OCI-LY3 (cell line): ENCODE measurements at regions not wholly inside any gene's neighbourhood (a gene's known extent, or its start where the extent isn't known, plus 50 kb on each side); places are given as distances from the start of the nearest gene placed in this dataset.

Experiments used
- EZH2phosphoT487 ChIP-seq: fragments of 200-600 bp; shearing (Covaris generic); IDR thresholded peaks from 2 replicates; pipeline ENCODE4 v1.6.1; 2018; ENCODE audit warnings: antibody characterized with exemption, mixed run types, low read depth
- TF ChIP-seq, protein P1 (sequence below): fragments of 200-600, 300-600 bp; sonication (generic); IDR thresholded peaks from 2 replicates; pipeline ENCODE4 v1.5.1; 2014; ENCODE audit warnings: antibody characterized with exemption, low read length, low read depth

DNA sequence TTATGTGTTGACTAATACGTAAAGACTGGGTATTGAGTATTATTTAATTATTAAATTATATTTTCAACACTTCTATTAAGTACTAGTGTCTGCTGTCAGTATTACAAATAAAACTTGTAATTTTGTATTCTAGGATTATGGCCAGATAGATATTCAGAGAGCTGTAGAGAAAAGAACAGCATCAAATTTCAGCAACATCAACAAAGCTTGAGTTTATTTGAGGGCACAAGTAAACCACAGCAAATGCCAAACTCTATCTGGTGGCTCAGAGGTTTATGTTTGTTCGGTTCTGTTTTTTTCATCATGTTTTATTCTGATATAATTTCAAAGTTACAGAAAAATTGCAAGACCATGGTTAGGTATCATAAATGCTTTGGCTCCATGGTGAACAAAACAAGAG lies 1530.5 kb downstream of the PCDH18 start:
- TF ChIP-seq, protein P1, sequence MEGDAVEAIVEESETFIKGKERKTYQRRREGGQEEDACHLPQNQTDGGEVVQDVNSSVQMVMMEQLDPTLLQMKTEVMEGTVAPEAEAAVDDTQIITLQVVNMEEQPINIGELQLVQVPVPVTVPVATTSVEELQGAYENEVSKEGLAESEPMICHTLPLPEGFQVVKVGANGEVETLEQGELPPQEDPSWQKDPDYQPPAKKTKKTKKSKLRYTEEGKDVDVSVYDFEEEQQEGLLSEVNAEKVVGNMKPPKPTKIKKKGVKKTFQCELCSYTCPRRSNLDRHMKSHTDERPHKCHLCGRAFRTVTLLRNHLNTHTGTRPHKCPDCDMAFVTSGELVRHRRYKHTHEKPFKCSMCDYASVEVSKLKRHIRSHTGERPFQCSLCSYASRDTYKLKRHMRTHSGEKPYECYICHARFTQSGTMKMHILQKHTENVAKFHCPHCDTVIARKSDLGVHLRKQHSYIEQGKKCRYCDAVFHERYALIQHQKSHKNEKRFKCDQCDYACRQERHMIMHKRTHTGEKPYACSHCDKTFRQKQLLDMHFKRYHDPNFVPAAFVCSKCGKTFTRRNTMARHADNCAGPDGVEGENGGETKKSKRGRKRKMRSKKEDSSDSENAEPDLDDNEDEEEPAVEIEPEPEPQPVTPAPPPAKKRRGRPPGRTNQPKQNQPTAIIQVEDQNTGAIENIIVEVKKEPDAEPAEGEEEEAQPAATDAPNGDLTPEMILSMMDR: no peak
- no peak for TF ChIP-seq EZH2phosphoT487
